Spleen (tissue), 11 donors: ENCODE measurements at regions not wholly inside any gene's neighbourhood (a gene's known extent, or its start where the extent isn't known, plus 50 kb on each side); places are given as distances from the start of the nearest gene placed in this dataset.

Experiments used
- DNase-seq: peaks from one replicate; pipeline ENCODE4 v3.0.0-alpha.2; 2020
- H3K27ac ChIP-seq, 8 donors: fragments of 200-600 bp; sonication (generic) in 7 of 8; 1 replicate in 4 of 8; 2 replicates in 4 of 8; pipeline versions ENCODE4 v1.5.0 to v1.8.0; 2016 to 2021; ENCODE audit warnings: inconsistent platforms in 4 of 8, mild to moderate bottlenecking in 4 of 8, moderate library complexity in 1 of 8
- H3K27me3 ChIP-seq, 7 donors: fragments of 200-600 bp; sonication (generic) in 6 of 7; replicated peaks in 1 of 7; 1 replicate in 4 of 7; 2 replicates in 3 of 7; pipeline versions ENCODE4 v1.5.0 to v1.8.0; 2016 to 2021; ENCODE audit warnings: inconsistent platforms in 3 of 7, mild to moderate bottlenecking in 1 of 7
- H3K36me3 ChIP-seq, 6 donors: fragments of 200-600 bp; sonication (generic) in 5 of 6; 1 replicate in 4 of 6; 2 replicates in 2 of 6; pipeline versions ENCODE4 v1.5.0 to v1.8.0; 2016 to 2021; ENCODE audit warnings: inconsistent platforms in 2 of 6
- H3K4me1 ChIP-seq, 6 donors: fragments of 200-600 bp; sonication (generic) in 5 of 6; 1 replicate in 3 of 6; 2 replicates in 3 of 6; pipeline versions ENCODE4 v1.5.0 to v1.8.0; 2016 to 2021; ENCODE audit warnings: inconsistent platforms in 3 of 6
- H3K4me3 ChIP-seq, 8 donors: fragments of 200-600 bp; sonication (generic) in 7 of 8; 1 replicate in 4 of 8; 2 replicates in 4 of 8; pipeline versions ENCODE4 v1.5.0 to v1.8.0; 2016 to 2021; ENCODE audit warnings: inconsistent platforms in 4 of 8, mild to moderate bottlenecking in 4 of 8, moderate library complexity in 2 of 8
- H3K9me3 ChIP-seq, 8 donors: fragments of 200-600 bp; sonication (generic) in 7 of 8; 1 replicate in 4 of 8; 2 replicates in 4 of 8; pipeline versions ENCODE4 v1.5.0 to v1.8.0; 2016 to 2021; ENCODE audit warnings: inconsistent platforms in 4 of 8
- CTCF ChIP-seq, 11 experiments: fragments of 200-600 bp in 7 of 11; fragments of 450-650 bp in 4 of 11; sonication (generic) in 4 of 11; IDR thresholded peaks in 8 of 11; conservative IDR thresholded peaks in 3 of 11; 1 replicate in 7 of 11; 2 replicates in 4 of 11; pipeline versions ENCODE4 v1.4.0 to v1.8.0; 2016 to 2021; ENCODE audit warnings: antibody characterized with exemption in 11 of 11, inconsistent platforms in 4 of 11, mild to moderate bottlenecking in 1 of 11
- POLR2A ChIP-seq, 3 donors: fragments of 450-650 bp; IDR thresholded peaks; one replicate each; pipeline ENCODE4 v1.5.1; 2017; ENCODE audit warnings: antibody characterized with exemption in 3 of 3, mild to moderate bottlenecking in 1 of 3
- POLR2AphosphoS5 ChIP-seq, 3 donors: sonication (generic); formaldehyde crosslinking; IDR thresholded peaks; one replicate each; pipeline ENCODE4 v1.5.1; 2017; ENCODE audit warnings: antibody characterized with exemption in 3 of 3
- WGBS, 5 donors: extraction: QIAGEN DNeasy Blood & Tissue Kit in 3 of 5; methylation state at CpG; one replicate each; pipeline versions ENCODE4 v1.1.5 to v1.1.7; 2013 to 2018; 5-methylcytosine and 5-hydroxymethylcytosine counted together
- intact Hi-C: fragments of 100-400 bp; cut with DNase I; formaldehyde crosslinking; loops from one replicate; pipeline ENCODE4 v1.15.0; 2023; ENCODE audit warnings: low total_unique reads
- donor health status: healthy with polysubstance abuse.
- donor health status: DM: no; HTN: no; CAD: no; lungs with moderate emphysema.
- donor health status: DM: no; HTN: no; CAD: no.
- donor health status: Bipolar disorder and iron deficiency.
- donor health status: healthy.
- donor health status: DM: no; HTN: no; CAD: no.
- donor health status: DM: yes; HTN: yes; CAD: no.

DNA sequence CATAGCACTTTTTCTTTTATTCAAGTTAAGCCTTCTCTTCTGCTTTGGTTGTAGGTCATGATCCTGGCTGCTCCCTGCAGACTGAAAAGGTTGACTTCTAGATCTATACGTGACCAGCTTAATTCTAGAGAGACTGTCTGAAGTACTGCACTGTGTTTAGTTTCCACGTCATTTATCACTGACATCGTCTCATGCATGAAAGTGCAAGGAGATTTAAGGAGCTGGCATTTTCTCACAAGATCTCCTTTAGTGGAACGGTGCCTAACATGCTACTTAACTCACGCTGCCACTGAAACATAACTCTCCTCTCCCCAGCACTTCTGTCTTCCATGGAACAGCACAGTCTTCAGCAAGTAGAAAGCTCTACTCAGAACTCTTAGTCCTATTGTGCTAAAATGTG is 583.0 kb upstream of the KLHL29 start:
- H3K4me1 ChIP-seq = no peaks in the 10 kb centered on the region
- no peak overlapping the region for H3K27ac ChIP-seq
- DNase-seq = no peak
- no peaks in the 10 kb centered on the region for H3K27me3 ChIP-seq
- WGBS, 5 donors = 78 to 87% (median 85%) methylated on average over 5 of the region's 5 CpGs
- H3K36me3 ChIP-seq = no peaks in the 10 kb centered on the region
- intact Hi-C loops = no loop called here
- no peak overlapping the region for H3K4me3 ChIP-seq
- TF ChIP-seq CTCF (IDR thresholded peaks at IDR 0.05 in 8 of 11, conservative IDR thresholded peaks at IDR 0.05 in 3 of 11) (no peak), POLR2A (IDR thresholded peaks at IDR 0.05) (no peak), POLR2AphosphoS5 (IDR thresholded peaks at IDR 0.05) (no peak)
- H3K9me3 ChIP-seq = peaks cover 0 to 39% (median 22%) of the 10 kb centered on the region in 8 donors

GRCh38 chr2:22807872-22808271 is 577.1 kb upstream of the KLHL29 start:
- H3K4me1 ChIP-seq = no peaks in the 10 kb centered on the region
- intact Hi-C loops = no loop called here
- H3K36me3 ChIP-seq = no peaks in the 10 kb centered on the region
- TF ChIP-seq POLR2AphosphoS5 (IDR thresholded peaks at IDR 0.05) (no peak), CTCF (IDR thresholded peaks at IDR 0.05 in 8 of 11, conservative IDR thresholded peaks at IDR 0.05 in 3 of 11) (no peak), POLR2A (IDR thresholded peaks at IDR 0.05) (no peak)
- DNase-seq = no peak
- H3K27me3 ChIP-seq = no peaks in the 10 kb centered on the region
- H3K9me3 ChIP-seq = peaks cover 0 to 47% (median 31%) of the 10 kb centered on the region in 8 donors
- no peak overlapping the region for H3K4me3 ChIP-seq
- H3K27ac ChIP-seq = no peak overlapping the region

DNA sequence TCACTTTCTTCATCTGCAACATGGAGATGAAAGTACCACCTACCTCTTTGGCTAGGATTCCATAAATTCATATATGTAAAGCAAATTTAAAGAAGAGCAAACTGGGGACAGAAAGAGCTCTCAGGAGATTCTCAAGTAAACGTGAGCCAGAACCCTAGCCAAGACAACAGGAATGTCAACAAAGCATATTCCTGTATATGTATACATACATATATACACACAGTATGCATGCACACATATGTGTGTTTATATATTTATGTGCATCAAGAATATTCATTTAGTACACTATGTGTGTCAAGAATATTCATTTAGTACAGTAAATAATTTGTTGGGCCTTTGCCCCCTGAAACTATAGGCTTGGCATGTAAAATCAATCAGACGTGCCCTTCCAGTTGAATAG is 574.4 kb upstream of the KLHL29 start:
- intact Hi-C loops = no loop called here
- DNase-seq = no peak
- H3K27me3 ChIP-seq = no peaks in the 10 kb centered on the region
- no peak overlapping the region for H3K27ac ChIP-seq
- H3K4me1 ChIP-seq = no peaks in the 10 kb centered on the region
- peaks cover 0 to 29% (median 18%) of the 10 kb centered on the region in 8 donors for H3K9me3 ChIP-seq
- H3K4me3 ChIP-seq = no peak overlapping the region
- 79 to 90% (median 81%) methylated on average over 2 of the region's 2 CpGs for WGBS, 5 donors
- no peak for TF ChIP-seq POLR2AphosphoS5 (IDR thresholded peaks at IDR 0.05)
- TF ChIP-seq POLR2A (IDR thresholded peaks at IDR 0.05) = no peak
- no peak for TF ChIP-seq CTCF (IDR thresholded peaks at IDR 0.05 in 8 of 11, conservative IDR thresholded peaks at IDR 0.05 in 3 of 11)
- no peaks in the 10 kb centered on the region for H3K36me3 ChIP-seq

DNA sequence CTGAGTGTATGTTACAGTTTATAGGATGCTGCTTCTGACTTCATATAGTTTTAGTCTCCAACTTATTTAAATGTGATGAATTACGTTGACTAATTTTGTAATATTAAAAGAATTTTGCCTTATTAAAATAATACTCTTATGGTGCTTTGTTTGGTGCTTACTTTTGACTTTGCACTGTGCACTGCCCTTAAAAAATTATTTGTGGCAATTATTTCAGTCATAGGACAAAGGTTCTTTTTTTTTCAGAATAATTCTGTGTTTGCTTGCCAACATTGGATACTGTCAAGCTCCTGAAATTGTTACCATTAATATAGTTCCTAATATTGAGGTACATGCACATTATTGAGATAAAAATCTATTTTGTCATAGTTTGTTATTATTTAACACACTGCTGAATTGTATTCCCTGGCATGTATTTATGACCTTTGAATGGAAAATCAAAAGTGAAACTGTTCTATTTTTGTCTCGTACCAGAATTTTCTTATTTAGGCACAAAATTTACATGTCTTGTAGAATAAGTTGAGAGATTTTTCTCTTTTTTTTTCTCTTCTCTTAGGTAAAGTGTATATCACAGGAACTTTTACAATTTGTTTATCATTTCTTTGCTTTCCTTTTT is 572.8 kb upstream of the KLHL29 start:
- Histone ChIP-seq H3K4me3 (no peak overlapping the region), H3K4me1 (no peaks in the 10 kb centered on the region), H3K27me3 (no peaks in the 10 kb centered on the region), H3K27ac (no peak overlapping the region), H3K9me3 (peaks cover 0 to 13% (median 3%) of the 10 kb centered on the region in 8 donors), H3K36me3 (no peaks in the 10 kb centered on the region)
- TF ChIP-seq POLR2A (IDR thresholded peaks at IDR 0.05) (no peak), CTCF (IDR thresholded peaks at IDR 0.05 in 8 of 11, conservative IDR thresholded peaks at IDR 0.05 in 3 of 11) (no peak), POLR2AphosphoS5 (IDR thresholded peaks at IDR 0.05) (no peak)
- 38 to 47% (median 43%) methylated on average over 2 of the region's 2 CpGs for WGBS, 5 donors
- intact Hi-C loops = no loop called here
- no peak for DNase-seq
